CD4-positive, alpha-beta memory T cell (primary cell): ENCODE measurements at regions not wholly inside any gene's neighbourhood (a gene's known extent, or its start where the extent isn't known, plus 50 kb on each side); places are given as distances from the start of the nearest gene placed in this dataset.

ENCODE experiments used
- CTCF ChIA-PET: fragments of 350-600 bp; sonication (Branson Sonifier 250); formaldehyde crosslinking; loops from one replicate; lab custom pipeline; 2021; ENCODE audit warnings: inconsistent platforms; ENCODE audit not compliant: partially characterized antibody; lab: Charles Lee
- POLR2A ChIA-PET: fragments of 350-600 bp; sonication (Branson Sonifier 250); formaldehyde crosslinking; loops from one replicate; lab custom pipeline; 2021; ENCODE audit not compliant: partially characterized antibody; lab: Charles Lee
- DNase-seq, 5 donors: peaks; one replicate each; pipeline versions ENCODE4 v3.0.0 to v3.0.0-alpha.2; 2020 to 2022; ENCODE audit warnings: mixed read lengths in 1 of 5
- H3K27ac ChIP-seq: one replicate; pipeline ENCODE4 v1.7.0; 2013; ENCODE audit warnings: low read depth, low read length
- H3K27me3 ChIP-seq: 2 replicates; pipeline ENCODE4 v1.7.0; 2013; ENCODE audit warnings: mild to moderate bottlenecking, low read length, moderate library complexity; ENCODE audit not compliant: insufficient read depth
- H3K36me3 ChIP-seq: 2 replicates; pipeline ENCODE4 v1.7.0; 2013; ENCODE audit warnings: mild to moderate bottlenecking, low read length, moderate library complexity; ENCODE audit not compliant: insufficient read depth
- H3K4me1 ChIP-seq: 2 replicates; pipeline ENCODE4 v1.7.0; 2013; ENCODE audit warnings: mild to moderate bottlenecking, low read length, moderate library complexity; ENCODE audit not compliant: insufficient read depth
- H3K4me3 ChIP-seq, 2 donors: one replicate each; pipeline ENCODE4 v1.7.0; 2013; ENCODE audit warnings: low read length in 2 of 2, mild to moderate bottlenecking in 1 of 2
- H3K9me3 ChIP-seq, 2 donors: one replicate each; pipeline ENCODE4 v1.7.0; 2013; ENCODE audit warnings: low read length in 2 of 2, control low read depth in 1 of 2; ENCODE audit not compliant: control insufficient read depth in 1 of 2
- H3K27ac Mint-ChIP-seq, 7 donors: one replicate each; pipeline ENCODE4 v1.8.0; 2020 to 2021; ENCODE audit warnings: mixed read lengths in 7 of 7, mild to moderate bottlenecking in 6 of 7, inconsistent platforms in 3 of 7, moderate library complexity in 3 of 7
- H3K27me3 Mint-ChIP-seq, 2 donors: one replicate each; pipeline ENCODE4 v1.8.0; 2020 to 2021; ENCODE audit warnings: mixed read lengths in 2 of 2
- H3K36me3 Mint-ChIP-seq, 2 donors: one replicate each; pipeline ENCODE4 v1.8.0; 2020 to 2021; ENCODE audit warnings: mixed read lengths in 2 of 2, inconsistent platforms in 1 of 2, mild to moderate bottlenecking in 1 of 2
- H3K4me1 Mint-ChIP-seq, 4 donors: one replicate each; pipeline ENCODE4 v1.8.0; 2020 to 2021; ENCODE audit warnings: mixed read lengths in 4 of 4, mild to moderate bottlenecking in 1 of 4
- H3K4me3 Mint-ChIP-seq, 8 donors: one replicate each; pipeline ENCODE4 v1.8.0; 2020 to 2021; ENCODE audit warnings: mixed read lengths in 8 of 8, mild to moderate bottlenecking in 7 of 8, moderate library complexity in 6 of 8, inconsistent platforms in 3 of 8
- H3K9me3 Mint-ChIP-seq, 8 donors: one replicate each; pipeline ENCODE4 v1.8.0; 2020 to 2021; ENCODE audit warnings: mixed read lengths in 8 of 8, mild to moderate bottlenecking in 5 of 8, inconsistent platforms in 3 of 8, moderate library complexity in 1 of 8
- intact Hi-C: fragments of 100-400 bp; cut with micrococcal nuclease; formaldehyde crosslinking; loops from one replicate; pipeline ENCODE4 v1.15.1; 2023

GRCh38 chr5:125338440-125339174, 592.2 kb upstream of the ZNF608 start:
- Mint-ChIP-seq H3K4me3 (no peak overlapping the region), H3K27me3 (no peaks in the 10 kb centered on the region), H3K9me3 (peaks cover 0 to 19% (median 5%) of the 10 kb centered on the region in 8 donors), H3K27ac (no peak overlapping the region), H3K36me3 (no peaks in the 10 kb centered on the region), H3K4me1 (no peaks in the 10 kb centered on the region)
- H3K36me3 ChIP-seq: no peaks in the 10 kb centered on the region
- no peaks in the 10 kb centered on the region for H3K27me3 ChIP-seq
- H3K27ac ChIP-seq: no peak overlapping the region
- ChIA-PET POLR2A (no interaction called here), CTCF (no interaction called here)
- H3K4me1 ChIP-seq: no peaks in the 10 kb centered on the region
- H3K4me3 ChIP-seq: no peak overlapping the region
- no peak for DNase-seq
- intact Hi-C loops: no loop called here
- no peaks in the 10 kb centered on the region for H3K9me3 ChIP-seq

GRCh38 chr5:125341436-125341835, 595.0 kb upstream of the ZNF608 start:
- H3K4me1 Mint-ChIP-seq: no peaks in the 10 kb centered on the region
- no peak overlapping the region for H3K4me3 Mint-ChIP-seq
- no peaks in the 10 kb centered on the region for H3K27me3 ChIP-seq
- no peaks in the 10 kb centered on the region for H3K36me3 ChIP-seq
- no peak overlapping the region for H3K27ac ChIP-seq
- no peaks in the 10 kb centered on the region for H3K36me3 Mint-ChIP-seq
- no peaks in the 10 kb centered on the region for H3K27me3 Mint-ChIP-seq
- ChIA-PET CTCF (no interaction called here), POLR2A (no interaction called here)
- DNase-seq: no peak
- H3K9me3 Mint-ChIP-seq: peaks cover 0 to 19% (median 5%) of the 10 kb centered on the region in 8 donors
- H3K9me3 ChIP-seq: no peaks in the 10 kb centered on the region
- H3K4me3 ChIP-seq: no peak overlapping the region
- intact Hi-C loops: no loop called here
- no peaks in the 10 kb centered on the region for H3K4me1 ChIP-seq
- no peak overlapping the region for H3K27ac Mint-ChIP-seq

GRCh38 chr5:125343015-125343414, 596.6 kb upstream of the ZNF608 start:
- Mint-ChIP-seq H3K27ac (no peak overlapping the region), H3K9me3 (peaks cover 0 to 23% (median 5%) of the 10 kb centered on the region in 8 donors), H3K36me3 (no peaks in the 10 kb centered on the region), H3K4me3 (no peak overlapping the region), H3K27me3 (no peaks in the 10 kb centered on the region), H3K4me1 (no peaks in the 10 kb centered on the region)
- H3K4me3 ChIP-seq: no peak overlapping the region
- no peaks in the 10 kb centered on the region for H3K36me3 ChIP-seq
- ChIA-PET CTCF (no interaction called here), POLR2A (no interaction called here)
- intact Hi-C loops: no loop called here
- no peak for DNase-seq
- no peaks in the 10 kb centered on the region for H3K9me3 ChIP-seq
- H3K27me3 ChIP-seq: no peaks in the 10 kb centered on the region
- no peak overlapping the region for H3K27ac ChIP-seq
- H3K4me1 ChIP-seq: no peaks in the 10 kb centered on the region

- intact Hi-C loops: no loop called here
- no peak overlapping the region for H3K27ac ChIP-seq
- H3K36me3 ChIP-seq: no peaks in the 10 kb centered on the region
- no peaks in the 10 kb centered on the region for H3K27me3 Mint-ChIP-seq
- no peak overlapping the region for H3K4me3 ChIP-seq
- no peaks in the 10 kb centered on the region for H3K4me1 Mint-ChIP-seq
- no peaks in the 10 kb centered on the region for H3K4me1 ChIP-seq
- H3K36me3 Mint-ChIP-seq: no peaks in the 10 kb centered on the region
- ChIA-PET CTCF (no interaction called here), POLR2A (no interaction called here)
- no peak for DNase-seq
- H3K4me3 Mint-ChIP-seq: no peak overlapping the region
- no peaks in the 10 kb centered on the region for H3K9me3 ChIP-seq
- no peaks in the 10 kb centered on the region for H3K27me3 ChIP-seq
- no peak overlapping the region for H3K27ac Mint-ChIP-seq
- peaks cover 0 to 31% (median 6%) of the 10 kb centered on the region in 8 donors for H3K9me3 Mint-ChIP-seq
These were observed 599.9 kb upstream of the ZNF608 start for GRCh38 chr5:125346316-125346715.

- Mint-ChIP-seq H3K36me3 (no peaks in the 10 kb centered on the region), H3K27me3 (no peaks in the 10 kb centered on the region), H3K27ac (no peak overlapping the region), H3K4me1 (no peaks in the 10 kb centered on the region), H3K4me3 (no peak overlapping the region), H3K9me3 (peaks cover 0 to 24% (median 6%) of the 10 kb centered on the region in 8 donors)
- H3K4me1 ChIP-seq: no peaks in the 10 kb centered on the region
- intact Hi-C loops: no loop called here
- no peaks in the 10 kb centered on the region for H3K9me3 ChIP-seq
- H3K4me3 ChIP-seq: no peak overlapping the region
- no peaks in the 10 kb centered on the region for H3K27me3 ChIP-seq
- no peak overlapping the region for H3K27ac ChIP-seq
- H3K36me3 ChIP-seq: no peaks in the 10 kb centered on the region
- CTCF ChIA-PET: no interaction called here
- DNase-seq: no peak
- POLR2A ChIA-PET: no interaction called here
These were observed 601.8 kb upstream of the ZNF608 start for GRCh38 chr5:125348221-125348692.

GRCh38 chr5:125348936-125349831, 602.7 kb upstream of the ZNF608 start:
- intact Hi-C loops: no loop called here
- no peaks in the 10 kb centered on the region for H3K27me3 Mint-ChIP-seq
- CTCF ChIA-PET: no interaction called here

GRCh38 chr5:125357660-125358059, 611.2 kb upstream of the ZNF608 start:
- H3K27me3 Mint-ChIP-seq: no peaks in the 10 kb centered on the region
- H3K4me3 Mint-ChIP-seq: no peak overlapping the region
- H3K4me1 Mint-ChIP-seq: no peaks in the 10 kb centered on the region
- no peaks in the 10 kb centered on the region for H3K36me3 Mint-ChIP-seq
- intact Hi-C loops: no loop called here
- peaks cover 0 to 6% of the 10 kb centered on the region in 2 donors for H3K9me3 ChIP-seq
- H3K4me3 ChIP-seq: no peak overlapping the region
- DNase-seq: no peak
- ChIA-PET POLR2A (no interaction called here), CTCF (interaction anchor here (1.4 kb wide), 1 partner anchor 15 kb away, joined by 3 read pairs; no protein-coding TSS in a partner anchor)
- H3K27ac Mint-ChIP-seq: no peak overlapping the region
- no peaks in the 10 kb centered on the region for H3K36me3 ChIP-seq
- no peaks in the 10 kb centered on the region for H3K4me1 ChIP-seq
- no peaks in the 10 kb centered on the region for H3K27me3 ChIP-seq
- H3K27ac ChIP-seq: no peak overlapping the region
- peaks cover 4 to 31% (median 21%) of the 10 kb centered on the region in 8 donors for H3K9me3 Mint-ChIP-seq

More at GRCh38 chr5:125348936-125349831, 602.7 kb upstream of the ZNF608 start:
- H3K36me3 Mint-ChIP-seq: no peaks in the 10 kb centered on the region
- Histone ChIP-seq H3K27me3 (no peaks in the 10 kb centered on the region), H3K9me3 (no peaks in the 10 kb centered on the region), H3K4me1 (no peaks in the 10 kb centered on the region), H3K4me3 (no peak overlapping the region), H3K36me3 (no peaks in the 10 kb centered on the region), H3K27ac (no peak overlapping the region)
- peaks cover 0 to 24% (median 5%) of the 10 kb centered on the region in 8 donors for H3K9me3 Mint-ChIP-seq
- no peak overlapping the region for H3K27ac Mint-ChIP-seq
- no peak overlapping the region for H3K4me3 Mint-ChIP-seq
- DNase-seq: no peak
- no peaks in the 10 kb centered on the region for H3K4me1 Mint-ChIP-seq
- POLR2A ChIA-PET: no interaction called here
